UCSD-AML1 (cell line): ENCODE measurements at regions not wholly inside any gene's neighbourhood (a gene's known extent, or its start where the extent isn't known, plus 50 kb on each side); places are given as distances from the start of the nearest gene placed in this dataset.
"Not testable (repeated sequence)": the region's sequence is repeated elsewhere in the genome, so short reads cannot be mapped to it uniquely, and the experiment has no call there.

Experiments used
- DNase-seq: peaks from one replicate; lab custom pipeline; 2025; ENCODE audit not compliant: unreplicated experiment; lab: John Stamatoyannopoulos, UW

- no peak for DNase-seq
These were observed 525.4 kb upstream of the TLE4 start for GRCh38 chr9:79046401-79046800.

- no peak for DNase-seq
These were observed 522.4 kb upstream of the TLE4 start for GRCh38 chr9:79049371-79049770.

GRCh38 chr9:79053598-79053997 is 518.2 kb upstream of the TLE4 start:
- DNase-seq = no peak

GRCh38 chr9:79054500-79054899 is 517.3 kb upstream of the TLE4 start:
- DNase-seq = no peak

GRCh38 chr9:79056041-79056440 is 515.7 kb upstream of the TLE4 start:
- DNase-seq = no peak

- DNase-seq = no peak
These were observed 514.2 kb upstream of the TLE4 start for GRCh38 chr9:79057576-79057975.

GRCh38 chr9:79060766-79061165 is 511.0 kb upstream of the TLE4 start:
- DNase-seq = no peak

GRCh38 chr9:79061752-79062616 is 509.8 kb upstream of the TLE4 start:
- DNase-seq = no peak

- no peak for DNase-seq
These were observed 498.6 kb upstream of the TLE4 start for GRCh38 chr9:79073201-79073600.

GRCh38 chr9:79080536-79080935 is 491.2 kb upstream of the TLE4 start:
- no peak for DNase-seq

GRCh38 chr9:79083621-79084020 is 488.1 kb upstream of the TLE4 start:
- no peak for DNase-seq

GRCh38 chr9:79087133-79087532 is 484.6 kb upstream of the TLE4 start:
- no peak for DNase-seq

GRCh38 chr9:79089054-79089560 is 482.7 kb upstream of the TLE4 start:
- DNase-seq = no peak

- DNase-seq = not testable (repeated sequence)
These were observed 481.9 kb upstream of the TLE4 start for GRCh38 chr9:79089851-79090250.

GRCh38 chr9:79103257-79103656 is 468.5 kb upstream of the TLE4 start:
- not testable (repeated sequence) for DNase-seq

GRCh38 chr9:79104216-79104615 is 467.5 kb upstream of the TLE4 start:
- no peak for DNase-seq

GRCh38 chr9:79104951-79105350 is 466.8 kb upstream of the TLE4 start:
- DNase-seq = no peak

GRCh38 chr9:79107911-79108676 is 463.7 kb upstream of the TLE4 start:
- DNase-seq = no peak

GRCh38 chr9:79111653-79112052 is 460.1 kb upstream of the TLE4 start:
- no peak for DNase-seq

GRCh38 chr9:79115176-79115575 is 456.6 kb upstream of the TLE4 start:
- no peak for DNase-seq

GRCh38 chr9:79116041-79116440 is 455.7 kb upstream of the TLE4 start:
- DNase-seq = no peak

- DNase-seq = no peak
These were observed 455.1 kb upstream of the TLE4 start for GRCh38 chr9:79116709-79117108.
